GM10266 (cell line): ENCODE measurements at regions not wholly inside any gene's neighbourhood (a gene's known extent, or its start where the extent isn't known, plus 50 kb on each side); places are given as distances from the start of the nearest gene placed in this dataset.
"Not testable (repeated sequence)": the region's sequence is repeated elsewhere in the genome, so short reads cannot be mapped to it uniquely, and the experiment has no call there.

Source experiments
- DNase-seq: peaks from one replicate; pipeline ENCODE4 v3.0.0; 2012; ENCODE audit errors: extremely low spot score
- CTCF ChIP-seq: IDR thresholded peaks from 2 replicates; pipeline ENCODE4 v1.5.1; 2012; ENCODE audit warnings: mild to moderate bottlenecking, low read depth; ENCODE audit not compliant: control insufficient read depth, insufficient read depth; ENCODE audit errors: missing control alignments

DNA sequence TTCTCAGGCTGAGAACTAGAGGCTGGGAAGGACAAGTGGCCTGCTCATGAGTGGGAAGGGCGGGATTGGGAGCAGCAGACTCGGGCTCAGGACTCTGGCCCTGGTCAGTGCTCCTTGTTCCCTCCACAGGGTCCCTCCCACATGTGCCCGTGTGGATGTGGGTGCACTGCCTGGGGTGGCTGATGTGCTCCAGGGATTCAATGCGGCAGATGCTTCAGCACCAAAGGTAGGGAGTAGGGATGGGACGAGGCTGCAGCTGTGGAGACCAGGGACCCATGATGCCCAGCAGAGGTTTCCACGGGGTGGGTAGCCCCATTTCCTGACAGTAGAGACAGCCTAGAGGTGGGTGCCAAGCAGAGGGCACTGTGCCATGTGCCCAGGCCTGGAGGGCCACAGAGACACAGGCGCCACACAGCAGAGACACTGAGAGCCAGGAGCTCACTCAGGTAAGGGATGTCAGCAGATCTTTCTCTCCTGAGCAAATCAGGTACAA, 89.5 kb downstream of the GGTLC2 start:
- TF ChIP-seq CTCF, result no peak

GRCh38 chr22:22734395-22735272, 90.2 kb downstream of the GGTLC2 start:
- not testable (repeated sequence) for DNase-seq

More for the DNA sequence above, 89.5 kb downstream of the GGTLC2 start:
- no peak for DNase-seq

DNA sequence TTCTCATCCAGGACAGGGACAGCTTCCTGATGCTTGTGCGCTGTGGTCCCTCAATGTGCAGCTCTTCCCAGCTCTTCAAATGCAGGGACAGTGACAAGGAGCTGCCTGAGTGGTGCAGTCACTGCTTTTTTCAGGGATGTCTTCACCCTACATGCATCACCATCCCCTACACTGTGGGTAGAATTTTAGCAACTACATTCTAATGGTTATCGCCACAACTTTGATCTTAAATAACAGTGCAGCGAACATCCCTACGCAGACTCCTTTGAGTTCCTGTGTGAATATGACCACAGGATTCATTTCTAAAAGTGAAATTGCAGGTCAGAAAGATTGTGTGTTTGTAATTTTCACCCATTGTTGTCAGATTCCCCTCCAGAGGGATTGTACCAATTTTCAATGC, 90.9 kb downstream of the GGTLC2 start:
- not testable (repeated sequence) for DNase-seq

GRCh38 chr22:22735695-22736611, 91.5 kb downstream of the GGTLC2 start:
- TF ChIP-seq CTCF, result no peak
- DNase-seq, result no peak

DNA sequence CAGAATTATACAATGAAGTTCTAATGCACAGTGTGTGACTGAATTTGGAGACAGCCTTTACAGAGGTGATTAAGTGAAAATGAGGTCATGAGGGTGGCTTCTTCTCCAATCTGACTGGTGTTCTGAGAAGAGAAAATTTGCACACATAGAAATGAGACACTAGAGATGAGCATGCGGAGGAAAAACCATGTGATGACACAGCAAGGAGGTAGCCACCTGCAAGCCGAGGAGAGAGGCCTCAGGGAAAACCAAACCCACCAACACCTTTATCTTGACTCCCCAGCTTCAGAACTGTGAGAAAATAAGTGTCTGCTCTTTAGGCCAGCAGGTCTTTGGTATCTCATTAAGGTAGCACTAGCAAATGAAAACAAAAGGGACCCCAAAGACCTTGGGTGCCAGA, 93.2 kb downstream of the GGTLC2 start:
- no peak for TF ChIP-seq CTCF
- DNase-seq, result no peak

DNA sequence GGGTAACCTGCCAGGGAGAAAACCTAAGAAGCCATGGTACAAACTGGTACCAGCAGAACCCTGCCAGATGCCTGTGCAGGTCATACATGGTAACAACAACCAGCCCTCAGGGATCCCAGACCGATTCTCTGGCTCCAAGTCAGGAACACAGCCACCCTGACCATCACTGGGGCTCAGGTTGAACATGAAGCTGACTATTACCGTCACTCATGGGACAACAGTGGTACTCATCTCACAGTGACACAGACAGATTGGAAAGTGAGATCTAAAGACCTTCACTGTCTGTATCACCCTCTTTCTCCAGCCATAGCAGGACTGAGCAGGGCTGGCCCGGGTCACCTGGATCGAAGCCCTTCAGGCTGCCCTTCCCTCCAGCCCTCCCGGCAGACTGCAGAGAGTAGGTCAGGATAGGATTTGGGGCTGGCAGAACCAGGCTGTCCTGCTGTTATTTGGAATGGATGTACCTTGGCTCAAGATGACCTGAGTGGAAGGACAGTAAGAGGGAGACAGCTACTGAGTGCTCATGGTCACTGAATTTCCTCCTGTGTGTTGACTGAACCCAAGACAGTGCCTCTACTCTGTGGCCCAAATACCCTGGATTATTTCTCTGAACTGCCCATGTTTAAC, 94.7 kb downstream of the GGTLC2 start:
- no peak for TF ChIP-seq CTCF
- DNase-seq, result no peak

- DNase-seq, result no peak
Observed at GRCh38 chr22:22740560-22741276, 96.3 kb downstream of the GGTLC2 start.

More at GRCh38 chr22:22740560-22741276, 96.3 kb downstream of the GGTLC2 start:
- no peak for TF ChIP-seq CTCF
